CD4-positive, alpha-beta T cell (primary cell): ENCODE measurements at regions not wholly inside any gene's neighbourhood (a gene's known extent, or its start where the extent isn't known, plus 50 kb on each side); places are given as distances from the start of the nearest gene placed in this dataset.
"Not testable (repeated sequence)": the region's sequence is repeated elsewhere in the genome, so short reads cannot be mapped to it uniquely, and the experiment has no call there.

Experiments used
- ATAC-seq: fragments of 200-7000 bp; cut with Tn5 transposase; one replicate; pipeline ENCODE4 v1.10.0; 2022; ENCODE audit warnings: mild to moderate bottlenecking; ENCODE audit not compliant: poor library complexity
- CTCF ChIA-PET: fragments of 350-600 bp; sonication (Branson Sonifier 250); formaldehyde crosslinking; loops from one replicate; lab custom pipeline; 2021; ENCODE audit warnings: antibody characterized with exemption, inconsistent platforms; lab: Charles Lee
- POLR2A ChIA-PET: fragments of 350-600 bp; sonication (Branson Sonifier 250); formaldehyde crosslinking; loops from one replicate; lab custom pipeline; 2021; ENCODE audit warnings: antibody characterized with exemption, inconsistent platforms; lab: Charles Lee
- DNase-seq, 14 experiments: peaks; one replicate each; pipeline ENCODE4 v3.0.0-alpha.2; 2013 to 2020; ENCODE audit warnings: mixed read lengths in 2 of 14
- H3K27ac ChIP-seq, 2 donors: one replicate each; pipeline versions ENCODE4 v1.5.1 to v1.7.0; 2013; ENCODE audit warnings: low read length in 2 of 2, low read depth in 1 of 2, mild to moderate bottlenecking in 1 of 2
- H3K27me3 ChIP-seq, 2 experiments: 1 replicate in 1 of 2; 2 replicates in 1 of 2; pipeline versions ENCODE4 v1.6.1 to v1.7.0; 2013; ENCODE audit warnings: low read length in 2 of 2, control low read depth in 1 of 2, mild to moderate bottlenecking in 1 of 2, moderate library complexity in 1 of 2; ENCODE audit not compliant: insufficient read depth in 2 of 2, control insufficient read depth in 1 of 2
- H3K36me3 ChIP-seq: one replicate; pipeline ENCODE4 v1.6.1; 2013; ENCODE audit warnings: low read length, control low read depth; ENCODE audit not compliant: insufficient read depth
- H3K4me1 ChIP-seq: one replicate; pipeline ENCODE4 v1.6.1; 2013; ENCODE audit warnings: low read length, control low read depth; ENCODE audit not compliant: insufficient read depth
- H3K4me3 ChIP-seq: one replicate; pipeline ENCODE4 v1.5.1; 2013; ENCODE audit warnings: mild to moderate bottlenecking, low read length, moderate library complexity
- H3K9me3 ChIP-seq, 2 experiments: 1 replicate in 1 of 2; 2 replicates in 1 of 2; pipeline versions ENCODE4 v1.6.1 to v1.7.0; 2013; ENCODE audit warnings: low read length in 2 of 2, mild to moderate bottlenecking in 2 of 2, control low read depth in 1 of 2, moderate library complexity in 1 of 2; ENCODE audit not compliant: control insufficient read depth in 1 of 2, insufficient read depth in 1 of 2
- H3K27ac Mint-ChIP-seq: one replicate; pipeline ENCODE4 v1.8.0; 2020; ENCODE audit warnings: mixed read lengths
- H3K27me3 Mint-ChIP-seq: one replicate; pipeline ENCODE4 v1.8.0; 2021; ENCODE audit warnings: mixed read lengths
- H3K36me3 Mint-ChIP-seq: one replicate; pipeline ENCODE4 v1.8.0; 2021; ENCODE audit warnings: low read depth, mixed read lengths
- H3K4me1 Mint-ChIP-seq: one replicate; pipeline ENCODE4 v1.8.0; 2021; ENCODE audit warnings: low read depth, mixed read lengths
- H3K4me3 Mint-ChIP-seq: one replicate; pipeline ENCODE4 v1.8.0; 2020; ENCODE audit warnings: mild to moderate bottlenecking, mixed read lengths
- H3K9me3 Mint-ChIP-seq: one replicate; pipeline ENCODE4 v1.8.0; 2020; ENCODE audit warnings: mixed read lengths
- intact Hi-C, 2 experiments: fragments of 100-400 bp; cut with DNase I in 1 of 2; cut with micrococcal nuclease in 1 of 2; formaldehyde crosslinking; loops; one replicate each; pipeline versions ENCODE4 v1.15.1 to v1.9.0; 2023 to 2025; cut with DNase I, micrococcal nuclease

- DNase-seq, result peak in 2 of 14 experiments; percentile 42 to 43
- CTCF ChIA-PET, intact Hi-C loops, H3K4me1 ChIP-seq, H3K27me3 ChIP-seq, H3K9me3 Mint-ChIP-seq, POLR2A ChIA-PET, H3K4me1 Mint-ChIP-seq, H3K9me3 ChIP-seq, H3K27me3 Mint-ChIP-seq, H3K4me3 Mint-ChIP-seq, H3K4me3 ChIP-seq, H3K36me3 Mint-ChIP-seq, H3K27ac ChIP-seq, ATAC-seq, H3K36me3 ChIP-seq, H3K27ac Mint-ChIP-seq: not testable (repeated sequence)
These were observed 85.6 kb upstream of the CRYM start for GRCh38 chr16:21363550-21364223.

DNA sequence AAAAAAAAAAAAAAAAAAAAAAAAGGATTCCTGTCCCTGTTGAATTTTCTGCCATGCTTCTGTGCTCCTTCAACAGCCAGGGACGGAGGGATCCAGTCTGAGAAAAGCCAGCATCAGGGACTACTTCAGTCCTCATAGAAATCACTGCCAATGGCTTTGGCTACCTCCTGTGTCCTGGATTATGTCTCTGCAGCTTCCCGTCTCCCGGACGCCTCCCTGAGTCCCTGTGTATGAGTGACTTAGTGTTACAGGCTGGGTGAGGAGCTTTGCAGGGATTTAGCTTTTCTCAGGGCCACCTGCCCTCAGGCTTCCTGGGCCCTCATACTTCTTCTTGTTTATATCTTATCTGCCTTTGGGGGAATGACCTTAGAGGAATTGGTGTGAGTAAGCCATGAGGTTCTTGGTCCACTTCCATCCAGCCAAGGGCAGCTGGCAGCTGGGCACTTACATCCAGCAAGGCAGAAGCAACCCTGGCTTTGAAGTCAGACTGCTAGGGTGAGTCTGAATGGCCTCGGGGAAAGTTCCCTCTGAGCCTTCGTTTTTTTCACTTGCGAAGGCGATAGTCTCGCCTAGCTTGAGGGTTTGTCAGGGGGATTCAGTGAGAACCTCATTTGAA is 83.6 kb upstream of the CRYM start:
- H3K27me3 ChIP-seq, H3K27ac ChIP-seq, ATAC-seq, H3K27me3 Mint-ChIP-seq, DNase-seq, H3K4me1 Mint-ChIP-seq, H3K4me3 ChIP-seq, H3K9me3 ChIP-seq, H3K4me1 ChIP-seq, H3K36me3 ChIP-seq, H3K4me3 Mint-ChIP-seq, H3K36me3 Mint-ChIP-seq, H3K9me3 Mint-ChIP-seq, intact Hi-C loops, H3K27ac Mint-ChIP-seq, CTCF ChIA-PET: not testable (repeated sequence)
- POLR2A ChIA-PET, result interaction anchor here (0.6 kb wide), 1 partner anchor 199 kb away, joined by 3 read pairs; no protein-coding TSS in a partner anchor

GRCh38 chr16:21361045-21361444 is 83.0 kb upstream of the CRYM start:
- H3K27ac ChIP-seq, CTCF ChIA-PET, H3K4me3 Mint-ChIP-seq, H3K4me1 ChIP-seq, H3K36me3 ChIP-seq, H3K27ac Mint-ChIP-seq, H3K9me3 Mint-ChIP-seq, H3K27me3 ChIP-seq, H3K27me3 Mint-ChIP-seq, DNase-seq, intact Hi-C loops, ATAC-seq, H3K4me1 Mint-ChIP-seq, H3K36me3 Mint-ChIP-seq, H3K4me3 ChIP-seq, H3K9me3 ChIP-seq: not testable (repeated sequence)
- POLR2A ChIA-PET, result interaction anchor here (0.6 kb wide), 1 partner anchor 198 kb away, joined by 3 read pairs; no protein-coding TSS in a partner anchor

DNA sequence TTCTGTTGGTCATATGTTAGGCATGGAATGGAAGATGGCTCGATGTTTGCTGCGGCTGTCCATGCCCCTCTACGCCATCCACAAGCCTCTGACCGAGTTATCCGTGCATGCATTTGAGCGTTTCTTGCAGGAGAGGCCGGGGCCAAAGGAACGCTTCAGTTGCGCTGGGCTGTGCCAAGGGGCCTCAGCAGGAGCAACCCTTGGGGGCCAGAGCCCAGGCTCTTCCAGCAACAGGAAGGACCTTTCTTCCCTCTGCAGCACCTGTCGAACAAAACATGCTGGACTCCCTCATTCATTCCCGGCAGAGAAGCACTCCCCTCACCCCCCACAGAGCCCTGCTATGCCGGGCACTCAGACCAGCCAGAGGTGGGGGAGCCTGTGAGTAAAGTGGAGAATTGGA is 81.4 kb upstream of the CRYM start:
- H3K36me3 Mint-ChIP-seq, H3K4me3 Mint-ChIP-seq, ATAC-seq, H3K27ac ChIP-seq, POLR2A ChIA-PET, H3K4me3 ChIP-seq, H3K27ac Mint-ChIP-seq, CTCF ChIA-PET, H3K27me3 ChIP-seq, H3K9me3 Mint-ChIP-seq, H3K4me1 Mint-ChIP-seq, H3K4me1 ChIP-seq, H3K36me3 ChIP-seq, DNase-seq, H3K9me3 ChIP-seq, intact Hi-C loops: not testable (repeated sequence)
- H3K27me3 Mint-ChIP-seq, result peaks cover 13% of the 10 kb centered on the region

- H3K27ac ChIP-seq, H3K9me3 ChIP-seq, H3K4me1 ChIP-seq, H3K4me3 ChIP-seq, H3K36me3 ChIP-seq, H3K27me3 ChIP-seq, intact Hi-C loops, H3K27me3 Mint-ChIP-seq, H3K36me3 Mint-ChIP-seq, H3K27ac Mint-ChIP-seq, POLR2A ChIA-PET, ATAC-seq, H3K9me3 Mint-ChIP-seq, H3K4me3 Mint-ChIP-seq, H3K4me1 Mint-ChIP-seq, CTCF ChIA-PET: not testable (repeated sequence)
- peak in 3 of 14 experiments; percentile 25 to 38 (median 33) for DNase-seq
These were observed 80.2 kb upstream of the CRYM start for GRCh38 chr16:21358261-21358795.

GRCh38 chr16:21356308-21356707 is 78.2 kb upstream of the CRYM start:
- H3K9me3 ChIP-seq, CTCF ChIA-PET, H3K27ac ChIP-seq, H3K27ac Mint-ChIP-seq, H3K36me3 Mint-ChIP-seq, H3K4me3 Mint-ChIP-seq, H3K4me3 ChIP-seq, intact Hi-C loops, H3K27me3 ChIP-seq, ATAC-seq, POLR2A ChIA-PET, H3K4me1 ChIP-seq, H3K36me3 ChIP-seq, H3K9me3 Mint-ChIP-seq, H3K4me1 Mint-ChIP-seq, H3K27me3 Mint-ChIP-seq: not testable (repeated sequence)
- peak in 2 of 14 experiments; percentile 38 to 45 for DNase-seq

GRCh38 chr16:21351433-21351832 is 73.3 kb upstream of the CRYM start:
- H3K4me1 ChIP-seq, H3K27ac ChIP-seq, H3K27me3 Mint-ChIP-seq, H3K36me3 ChIP-seq, H3K9me3 ChIP-seq, H3K9me3 Mint-ChIP-seq, POLR2A ChIA-PET, H3K4me1 Mint-ChIP-seq, H3K4me3 ChIP-seq, CTCF ChIA-PET, H3K36me3 Mint-ChIP-seq, DNase-seq, intact Hi-C loops, ATAC-seq, H3K4me3 Mint-ChIP-seq, H3K27me3 ChIP-seq, H3K27ac Mint-ChIP-seq: not testable (repeated sequence)
